Liver (tissue), 3 donors: ENCODE measurements at regions not wholly inside any gene's neighbourhood (a gene's known extent, or its start where the extent isn't known, plus 50 kb on each side); places are given as distances from the start of the nearest gene placed in this dataset.

Experiments
- GABPA ChIP-seq, 2 donors: IDR thresholded peaks in 1 of 2; conservative IDR thresholded peaks in 1 of 2; 2 replicates each; pipeline ENCODE4 v1.6.1; 2016; ENCODE audit warnings: antibody characterized with exemption in 2 of 2, mild to moderate bottlenecking in 1 of 2, moderate library complexity in 1 of 2
- HNF4A ChIP-seq, 2 donors: conservative IDR thresholded peaks; 2 replicates each; pipeline ENCODE4 v1.6.1; 2016; ENCODE audit warnings: antibody characterized with exemption in 2 of 2, mild to moderate bottlenecking in 2 of 2
- HNF4G ChIP-seq: IDR thresholded peaks from 2 replicates; pipeline ENCODE4 v1.6.1; 2016; ENCODE audit warnings: antibody characterized with exemption
- JUND ChIP-seq, 2 donors: IDR thresholded peaks; 2 replicates each; pipeline ENCODE4 v1.6.1; 2016; ENCODE audit warnings: antibody characterized with exemption in 2 of 2
- MAX ChIP-seq: IDR thresholded peaks from 2 replicates; pipeline ENCODE4 v1.6.1; 2016; ENCODE audit warnings: antibody characterized with exemption
- RAD21 ChIP-seq, 2 donors: IDR thresholded peaks; 2 replicates each; pipeline ENCODE4 v1.6.1; 2016; ENCODE audit warnings: antibody characterized with exemption in 2 of 2, mild to moderate bottlenecking in 2 of 2
- REST ChIP-seq: IDR thresholded peaks from 2 replicates; pipeline ENCODE4 v1.6.1; 2016; ENCODE audit warnings: antibody characterized with exemption, mild to moderate bottlenecking
- TAF1 ChIP-seq: conservative IDR thresholded peaks from 2 replicates; pipeline ENCODE4 v1.6.1; 2016; ENCODE audit warnings: antibody characterized with exemption, mild to moderate bottlenecking
- YY1 ChIP-seq: IDR thresholded peaks from 2 replicates; pipeline ENCODE4 v1.6.1; 2016; ENCODE audit warnings: antibody characterized with exemption, mild to moderate bottlenecking
- ZBTB33 ChIP-seq: IDR thresholded peaks from 2 replicates; pipeline ENCODE4 v1.6.1; 2016; ENCODE audit warnings: antibody characterized with exemption
- TF ChIP-seq, protein P1 (sequence below): fragments of 150-350 bp; IDR thresholded peaks from 2 replicates; pipeline ENCODE4 v1.5.1; 2017; ENCODE audit warnings: improper control_type of control experiment, low read depth, low read length; ENCODE audit not compliant: missing input control
- TF ChIP-seq, protein P2 (sequence below): IDR thresholded peaks from 2 replicates; pipeline ENCODE4 v1.6.1; 2016; ENCODE audit warnings: antibody characterized with exemption
- donor health status: healthy.
- donor health status: healthy.

GRCh38 chr2:109066917-109067597 is 61.9 kb upstream of the SH3RF3 start:
- TF ChIP-seq REST (no peak), MAX (no peak), JUND (IDR thresholded peaks at IDR 0.05) (no peak), RAD21 (IDR thresholded peaks at IDR 0.05) (no peak), TAF1 (no peak), ZBTB33 (no peak), HNF4A (conservative IDR thresholded peaks at IDR 0.05) (no peak), YY1 (no peak), HNF4G (no peak), GABPA (IDR thresholded peaks at IDR 0.05 in 1 of 2, conservative IDR thresholded peaks at IDR 0.05 in 1 of 2) (no peak)
- TF ChIP-seq, protein P1, sequence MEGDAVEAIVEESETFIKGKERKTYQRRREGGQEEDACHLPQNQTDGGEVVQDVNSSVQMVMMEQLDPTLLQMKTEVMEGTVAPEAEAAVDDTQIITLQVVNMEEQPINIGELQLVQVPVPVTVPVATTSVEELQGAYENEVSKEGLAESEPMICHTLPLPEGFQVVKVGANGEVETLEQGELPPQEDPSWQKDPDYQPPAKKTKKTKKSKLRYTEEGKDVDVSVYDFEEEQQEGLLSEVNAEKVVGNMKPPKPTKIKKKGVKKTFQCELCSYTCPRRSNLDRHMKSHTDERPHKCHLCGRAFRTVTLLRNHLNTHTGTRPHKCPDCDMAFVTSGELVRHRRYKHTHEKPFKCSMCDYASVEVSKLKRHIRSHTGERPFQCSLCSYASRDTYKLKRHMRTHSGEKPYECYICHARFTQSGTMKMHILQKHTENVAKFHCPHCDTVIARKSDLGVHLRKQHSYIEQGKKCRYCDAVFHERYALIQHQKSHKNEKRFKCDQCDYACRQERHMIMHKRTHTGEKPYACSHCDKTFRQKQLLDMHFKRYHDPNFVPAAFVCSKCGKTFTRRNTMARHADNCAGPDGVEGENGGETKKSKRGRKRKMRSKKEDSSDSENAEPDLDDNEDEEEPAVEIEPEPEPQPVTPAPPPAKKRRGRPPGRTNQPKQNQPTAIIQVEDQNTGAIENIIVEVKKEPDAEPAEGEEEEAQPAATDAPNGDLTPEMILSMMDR = no peak
- TF ChIP-seq, protein P2, sequence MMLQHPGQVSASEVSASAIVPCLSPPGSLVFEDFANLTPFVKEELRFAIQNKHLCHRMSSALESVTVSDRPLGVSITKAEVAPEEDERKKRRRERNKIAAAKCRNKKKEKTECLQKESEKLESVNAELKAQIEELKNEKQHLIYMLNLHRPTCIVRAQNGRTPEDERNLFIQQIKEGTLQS = no peak
